B cell (primary cell): ENCODE measurements at regions not wholly inside any gene's neighbourhood (a gene's known extent, or its start where the extent isn't known, plus 50 kb on each side); places are given as distances from the start of the nearest gene placed in this dataset.
"Not testable (repeated sequence)": the region's sequence is repeated elsewhere in the genome, so short reads cannot be mapped to it uniquely, and the experiment has no call there.

Source experiments
- ATAC-seq: fragments of 200-7000 bp; cut with Tn5 transposase; one replicate; pipeline ENCODE4 v1.10.0; 2021; ENCODE audit warnings: low read depth, mild to moderate bottlenecking, moderate number of reproducible peaks, moderate library complexity
- CTCF ChIA-PET: fragments of 350-600 bp; sonication (Branson Sonifier 250); formaldehyde crosslinking; loops from one replicate; lab custom pipeline; 2021; ENCODE audit warnings: antibody characterized with exemption, inconsistent platforms; lab: Charles Lee
- POLR2A ChIA-PET: fragments of 350-600 bp; sonication (Branson Sonifier 250); formaldehyde crosslinking; loops from one replicate; lab custom pipeline; 2021; ENCODE audit warnings: antibody characterized with exemption; lab: Charles Lee
- DNase-seq: peaks from one replicate; pipeline ENCODE4 v3.0.0; 2013
- H2AFZ ChIP-seq: 2 replicates; pipeline ENCODE4 v1.6.1; 2012; ENCODE audit warnings: mild to moderate bottlenecking, low read depth, low read length; ENCODE audit not compliant: insufficient read depth, poor library complexity, severe bottlenecking
- H3K27ac ChIP-seq, 2 donors: 1 replicate in 1 of 2; 2 replicates in 1 of 2; pipeline ENCODE4 v1.5.1; 2012 to 2013; ENCODE audit warnings: low read length in 2 of 2, mild to moderate bottlenecking in 2 of 2, moderate library complexity in 1 of 2
- H3K27me3 ChIP-seq, 4 experiments: fragments of 200-600 bp in 1 of 4; sonication (generic) in 1 of 4; replicated peaks in 1 of 4; 1 replicate in 2 of 4; 2 replicates in 2 of 4; pipeline versions ENCODE4 v1.6.1 to v1.7.0; 2013 to 2016; ENCODE audit warnings: low read length in 3 of 4, mild to moderate bottlenecking in 2 of 4, mixed read lengths in 1 of 4, moderate library complexity in 1 of 4; ENCODE audit not compliant: insufficient read depth in 4 of 4, control insufficient read depth in 3 of 4; ENCODE audit errors: control extremely low read depth in 1 of 4
- H3K36me3 ChIP-seq, 2 experiments: replicated peaks in 1 of 2; 1 replicate in 1 of 2; 2 replicates in 1 of 2; pipeline versions ENCODE4 v1.6.1 to v1.7.1; 2013; ENCODE audit warnings: low read length in 1 of 2; ENCODE audit not compliant: insufficient read depth in 2 of 2, control insufficient read depth in 1 of 2; ENCODE audit errors: control extremely low read depth in 1 of 2, extremely low read depth in 1 of 2
- H3K4me1 ChIP-seq, 2 donors: fragments of 200-600 bp in 1 of 2; sonication (generic) in 1 of 2; 1 replicate in 1 of 2; 2 replicates in 1 of 2; pipeline versions ENCODE4 v1.5.1 to v1.6.1; 2013 to 2017; ENCODE audit warnings: low read length in 2 of 2; ENCODE audit not compliant: control insufficient read depth in 2 of 2, insufficient read depth in 2 of 2
- H3K4me2 ChIP-seq: replicated peaks from 2 replicates; pipeline ENCODE3; 2012; ENCODE audit warnings: mild to moderate bottlenecking, low read depth, low read length; ENCODE audit not compliant: poor library complexity, severe bottlenecking
- H3K4me3 ChIP-seq, 5 experiments: fragments of 200-600 bp in 1 of 5; sonication (generic) in 1 of 5; 1 replicate in 3 of 5; 2 replicates in 2 of 5; pipeline versions ENCODE4 v1.5.1 to v1.7.0; 2011 to 2016; ENCODE audit warnings: low read length in 4 of 5, mild to moderate bottlenecking in 4 of 5, low read depth in 2 of 5, control low read depth in 1 of 5, moderate library complexity in 1 of 5; ENCODE audit not compliant: insufficient read depth in 1 of 5; ENCODE audit errors: control extremely low read depth in 1 of 5, extremely low read depth in 1 of 5
- H3K79me2 ChIP-seq: fragments of 200-600 bp; sonication (generic); one replicate; pipeline ENCODE4 v1.6.0; 2016; ENCODE audit warnings: low read length; ENCODE audit not compliant: control insufficient read depth, insufficient read depth
- H3K9ac ChIP-seq: fragments of 200-600 bp; sonication (generic); 2 replicates; pipeline ENCODE4 v1.6.1; 2017; ENCODE audit warnings: mild to moderate bottlenecking, low read length, moderate library complexity
- H3K9me3 ChIP-seq, 3 donors: one replicate each; pipeline versions ENCODE4 v1.6.1 to v1.7.1; 2013; ENCODE audit warnings: low read length in 2 of 3; ENCODE audit not compliant: control insufficient read depth in 2 of 3, insufficient read depth in 1 of 3; ENCODE audit errors: control extremely low read depth in 1 of 3
- H4K20me1 ChIP-seq: 2 replicates; pipeline ENCODE4 v1.6.0; 2012; ENCODE audit warnings: mild to moderate bottlenecking, low read length; ENCODE audit not compliant: insufficient read depth, control insufficient read depth, poor library complexity, severe bottlenecking
- H3K27ac Mint-ChIP-seq: one replicate; pipeline ENCODE4 v1.8.0; 2021; ENCODE audit warnings: mixed read lengths
- H3K27me3 Mint-ChIP-seq: one replicate; pipeline ENCODE4 v1.8.0; 2021; ENCODE audit warnings: mixed read lengths
- H3K4me1 Mint-ChIP-seq: one replicate; pipeline ENCODE4 v1.8.0; 2021; ENCODE audit warnings: mixed read lengths
- H3K4me3 Mint-ChIP-seq: one replicate; pipeline ENCODE4 v1.8.0; 2021; ENCODE audit warnings: mixed read lengths
- H3K9me3 Mint-ChIP-seq: one replicate; pipeline ENCODE4 v1.8.0; 2022; ENCODE audit warnings: mixed read lengths; ENCODE audit not compliant: insufficient read depth
- EZH2 ChIP-seq: IDR thresholded peaks from 2 replicates; pipeline ENCODE4 v1.6.1; 2012; ENCODE audit warnings: borderline replicate concordance, low read depth, mild to moderate bottlenecking, moderate library complexity, low read length; ENCODE audit not compliant: insufficient read depth, poor library complexity, severe bottlenecking
- WGBS: methylation state at CpG from one replicate; pipeline ENCODE4 v1.1.5; 2013; ENCODE audit warnings: missing lambda C conversion rate; ENCODE audit not compliant: insufficient coverage; 5-methylcytosine and 5-hydroxymethylcytosine counted together
- intact Hi-C: fragments of 100-400 bp; cut with micrococcal nuclease; formaldehyde crosslinking; loops from one replicate; pipeline ENCODE4 v1.10.0; 2022
- TF ChIP-seq, protein P1 (sequence below): fragments of 200-600 bp; IDR thresholded peaks from one replicate; pipeline ENCODE4 v1.8.0; 2022; ENCODE audit warnings: antibody characterized with exemption, mild to moderate bottlenecking

DNA sequence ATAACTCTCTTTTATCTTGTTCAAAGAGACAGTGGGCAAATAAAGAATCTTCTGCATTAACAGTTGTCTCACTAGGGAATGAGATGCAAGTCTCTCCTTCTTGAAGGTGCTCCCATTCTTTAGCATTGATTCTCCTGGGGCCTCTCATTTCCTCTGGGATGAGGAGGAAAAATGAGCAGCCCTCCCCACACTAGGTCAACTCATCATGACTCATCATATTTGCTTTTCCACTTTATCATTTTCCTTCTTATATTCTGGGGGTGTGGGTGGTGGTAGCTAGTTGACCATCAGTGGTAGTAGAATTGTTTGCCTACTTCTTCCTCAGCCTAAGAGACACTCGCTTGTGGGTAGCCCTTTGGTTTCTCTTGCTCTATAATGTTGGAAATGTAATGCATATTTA is 182.0 kb upstream of the C1orf87 start:
- H2AFZ ChIP-seq: no peak overlapping the region
- no peaks in the 10 kb centered on the region for H3K4me1 Mint-ChIP-seq
- H3K9me3 ChIP-seq: no peaks in the 10 kb centered on the region
- H3K27ac Mint-ChIP-seq: no peak overlapping the region
- H4K20me1 ChIP-seq: no peaks in the 10 kb centered on the region
- CTCF ChIA-PET: no interaction called here
- DNase-seq (no peak), ATAC-seq (no peak)
- TF ChIP-seq, protein P1, sequence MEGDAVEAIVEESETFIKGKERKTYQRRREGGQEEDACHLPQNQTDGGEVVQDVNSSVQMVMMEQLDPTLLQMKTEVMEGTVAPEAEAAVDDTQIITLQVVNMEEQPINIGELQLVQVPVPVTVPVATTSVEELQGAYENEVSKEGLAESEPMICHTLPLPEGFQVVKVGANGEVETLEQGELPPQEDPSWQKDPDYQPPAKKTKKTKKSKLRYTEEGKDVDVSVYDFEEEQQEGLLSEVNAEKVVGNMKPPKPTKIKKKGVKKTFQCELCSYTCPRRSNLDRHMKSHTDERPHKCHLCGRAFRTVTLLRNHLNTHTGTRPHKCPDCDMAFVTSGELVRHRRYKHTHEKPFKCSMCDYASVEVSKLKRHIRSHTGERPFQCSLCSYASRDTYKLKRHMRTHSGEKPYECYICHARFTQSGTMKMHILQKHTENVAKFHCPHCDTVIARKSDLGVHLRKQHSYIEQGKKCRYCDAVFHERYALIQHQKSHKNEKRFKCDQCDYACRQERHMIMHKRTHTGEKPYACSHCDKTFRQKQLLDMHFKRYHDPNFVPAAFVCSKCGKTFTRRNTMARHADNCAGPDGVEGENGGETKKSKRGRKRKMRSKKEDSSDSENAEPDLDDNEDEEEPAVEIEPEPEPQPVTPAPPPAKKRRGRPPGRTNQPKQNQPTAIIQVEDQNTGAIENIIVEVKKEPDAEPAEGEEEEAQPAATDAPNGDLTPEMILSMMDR: no peak
- no peak for TF ChIP-seq EZH2
- H3K27me3 Mint-ChIP-seq: no peaks in the 10 kb centered on the region
- no peak overlapping the region for H3K9ac ChIP-seq
- no peak overlapping the region for H3K4me2 ChIP-seq
- POLR2A ChIA-PET: no interaction called here
- H3K4me3 ChIP-seq: no peak overlapping the region
- no CpG with 5 or more reads among the region's 1 CpG for WGBS
- H3K36me3 ChIP-seq: no peaks in the 10 kb centered on the region
- no peaks in the 10 kb centered on the region for H3K79me2 ChIP-seq
- no peaks in the 10 kb centered on the region for H3K4me1 ChIP-seq
- H3K4me3 Mint-ChIP-seq: no peak overlapping the region
- no peaks in the 10 kb centered on the region for H3K9me3 Mint-ChIP-seq
- H3K27me3 ChIP-seq: no peaks in the 10 kb centered on the region
- no peak overlapping the region for H3K27ac ChIP-seq
- intact Hi-C loops: no loop called here

DNA sequence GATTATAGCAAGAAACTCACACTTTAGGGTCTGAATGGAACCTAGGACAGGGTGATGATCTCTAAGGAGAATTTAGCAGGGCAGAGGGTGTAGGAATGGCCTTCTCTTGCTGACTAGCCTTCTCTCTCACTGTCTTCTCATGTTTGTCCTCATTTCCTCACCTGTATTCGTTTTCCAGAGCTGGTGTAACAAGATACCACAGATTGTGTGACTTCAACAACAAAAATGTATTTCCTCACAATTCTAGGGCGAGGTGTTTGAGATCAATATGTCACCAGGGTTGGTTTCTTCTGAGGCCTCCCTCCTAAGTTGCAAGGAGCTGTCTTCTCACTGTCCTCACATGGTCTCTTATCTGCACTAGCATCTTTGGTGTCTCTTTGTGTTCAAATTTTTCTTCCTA is 177.9 kb upstream of the C1orf87 start:
- ChIA-PET CTCF (no interaction called here), POLR2A (no interaction called here)
- Histone ChIP-seq H3K4me2 (no peak overlapping the region), H4K20me1 (no peaks in the 10 kb centered on the region), H3K9me3 (peaks cover 0 to 1% (median 0%) of the 10 kb centered on the region in 3 donors), H3K27ac (no peak overlapping the region), H2AFZ (no peak overlapping the region), H3K79me2 (no peaks in the 10 kb centered on the region), H3K36me3 (no peaks in the 10 kb centered on the region), H3K27me3 (no peaks in the 10 kb centered on the region), H3K9ac (no peak overlapping the region), H3K4me3 (no peak overlapping the region), H3K4me1 (no peaks in the 10 kb centered on the region)
- ATAC-seq (no peak), DNase-seq (no peak)
- Mint-ChIP-seq H3K4me3 (no peak overlapping the region), H3K9me3 (peaks cover 6% of the 10 kb centered on the region), H3K27me3 (no peaks in the 10 kb centered on the region), H3K4me1 (no peaks in the 10 kb centered on the region), H3K27ac (no peak overlapping the region)
- TF ChIP-seq EZH2: no peak
- TF ChIP-seq, protein P1: no peak
- no CpG with 5 or more reads among the region's 2 CpGs for WGBS
- intact Hi-C loops: no loop called here

DNA sequence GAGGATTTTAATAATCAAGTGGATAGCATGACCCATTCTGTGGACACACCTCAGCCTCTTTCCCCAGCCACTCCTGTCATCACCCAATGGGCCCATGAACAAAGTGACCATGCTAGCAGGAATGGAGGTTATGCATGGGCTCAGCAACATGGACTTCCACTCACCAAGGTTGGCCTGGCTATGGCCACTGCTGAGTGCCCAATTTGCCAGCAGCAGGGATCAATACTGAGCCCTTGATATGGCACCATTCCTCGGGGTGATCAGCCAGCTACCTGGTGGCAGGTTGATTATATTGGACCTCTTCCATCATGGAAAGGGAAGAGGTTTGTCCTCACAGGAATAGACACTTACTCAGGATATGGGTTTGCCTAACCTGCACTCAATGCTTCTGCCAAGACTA is 173.9 kb upstream of the C1orf87 start:
- H3K4me3 ChIP-seq, H3K4me3 Mint-ChIP-seq, CTCF ChIA-PET, H3K27ac ChIP-seq, ATAC-seq, intact Hi-C loops, H3K27ac Mint-ChIP-seq, H3K9me3 Mint-ChIP-seq, H3K27me3 Mint-ChIP-seq, H3K9ac ChIP-seq, H3K4me1 Mint-ChIP-seq, H3K79me2 ChIP-seq, H3K9me3 ChIP-seq, H2AFZ ChIP-seq, POLR2A ChIA-PET, H3K27me3 ChIP-seq, H4K20me1 ChIP-seq, H3K36me3 ChIP-seq, H3K4me2 ChIP-seq, H3K4me1 ChIP-seq, DNase-seq: not testable (repeated sequence)
- WGBS: 100% methylated on average over 1 of the region's 1 CpG
